AG09319 (cell line): ENCODE measurements at regions not wholly inside any gene's neighbourhood (a gene's known extent, or its start where the extent isn't known, plus 50 kb on each side); places are given as distances from the start of the nearest gene placed in this dataset.

ENCODE experiments used
- DNase-seq: peaks from one replicate; pipeline ENCODE4 v3.0.0-alpha.2; 2010; ENCODE audit warnings: low read depth; ENCODE audit errors: extremely low read depth
- CTCF ChIP-seq: IDR thresholded peaks from 2 replicates; pipeline ENCODE4 v1.5.1; 2011; ENCODE audit warnings: low read depth, mild to moderate bottlenecking, inconsistent platforms, low read length, moderate library complexity

DNA sequence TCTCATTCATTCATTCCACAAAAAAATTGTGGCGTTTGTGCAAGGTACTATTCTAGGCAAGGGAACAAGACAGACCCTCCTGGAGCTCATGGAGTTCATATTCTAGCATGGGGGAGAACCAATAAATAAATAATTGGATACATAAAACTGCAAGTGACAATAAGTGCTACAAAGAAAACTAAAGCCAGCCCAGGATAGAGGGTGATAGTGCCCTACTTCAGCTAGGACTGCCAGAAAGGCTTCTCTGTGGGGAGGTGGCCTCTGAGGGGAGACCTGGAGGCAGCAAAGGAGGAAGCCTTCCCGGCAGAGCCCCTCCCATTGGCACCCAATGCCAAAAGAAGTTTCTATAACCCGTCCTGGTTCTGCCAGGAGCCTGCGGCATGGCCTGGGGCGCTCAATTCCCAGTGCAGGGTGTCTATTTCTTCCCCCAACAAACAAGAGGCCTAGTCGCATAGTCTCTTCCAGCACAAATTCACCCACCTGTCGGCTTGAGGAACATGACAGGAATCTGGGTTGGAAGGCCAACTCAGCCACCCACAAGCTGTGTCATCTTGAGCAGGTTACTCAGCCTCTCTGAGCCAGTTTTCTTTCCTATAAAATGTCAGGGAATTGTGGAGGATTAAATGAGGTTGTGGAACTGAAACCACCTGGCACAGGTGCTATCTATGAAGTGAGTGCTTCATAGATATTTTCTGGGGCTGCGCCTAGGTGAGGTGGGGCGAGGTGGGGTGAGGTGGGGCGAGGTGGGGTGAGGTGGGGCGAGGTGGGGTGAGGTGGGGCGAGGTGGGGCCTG lies 94.3 kb downstream of the ZFP36L2 start:
- TF ChIP-seq CTCF: no peak
- no peak for DNase-seq

DNA sequence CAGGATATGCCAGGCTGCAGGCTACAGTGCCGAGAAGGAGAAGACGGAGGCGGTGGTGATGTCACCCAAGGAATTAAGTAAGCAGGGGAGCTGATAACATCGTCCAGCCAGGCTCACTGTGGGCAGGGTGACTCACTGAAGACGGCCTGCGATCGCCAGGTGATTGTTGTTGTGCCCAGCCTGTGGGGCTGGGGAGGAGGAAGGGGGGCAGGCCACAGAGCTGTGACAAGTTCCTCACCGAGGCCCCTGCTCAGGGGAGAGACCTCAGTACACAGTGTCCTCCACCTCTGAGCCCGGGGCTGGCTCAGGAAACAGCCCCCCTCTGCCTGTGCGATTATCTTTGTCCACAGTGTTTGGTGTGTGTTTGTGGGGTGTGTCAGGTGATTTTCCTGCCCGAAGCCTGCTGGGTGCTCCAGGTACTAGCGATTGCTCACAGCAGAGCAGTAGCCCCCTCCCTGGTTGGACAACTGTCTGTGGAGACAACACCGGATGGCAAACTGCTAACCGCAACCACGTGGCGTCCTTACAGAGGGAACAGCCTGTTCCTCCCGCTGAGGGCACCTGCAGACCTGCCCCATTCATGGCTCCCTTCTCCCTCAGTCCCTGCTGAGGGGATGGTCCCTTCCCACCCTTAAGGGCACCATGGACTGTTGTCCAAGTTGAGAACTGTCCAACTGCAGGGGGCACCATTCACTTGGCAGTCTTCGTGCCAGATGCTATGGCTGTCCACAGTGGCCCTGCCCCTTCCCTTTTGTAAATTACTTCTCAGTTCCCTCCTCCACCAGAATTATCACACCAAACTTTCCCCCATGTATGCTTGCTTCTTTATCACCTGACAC lies 95.1 kb downstream of the ZFP36L2 start:
- TF ChIP-seq CTCF: peak; percentile 26
- DNase-seq: peak; percentile 42

- TF ChIP-seq CTCF: no peak
Observed at GRCh38 chr2:43130548-43130875, 95.9 kb downstream of the ZFP36L2 start.

GRCh38 chr2:43129676-43130547 lies 96.5 kb downstream of the ZFP36L2 start:
- no peak for TF ChIP-seq CTCF
- DNase-seq: no peak

More at GRCh38 chr2:43130548-43130875, 95.9 kb downstream of the ZFP36L2 start:
- DNase-seq: no peak

- TF ChIP-seq CTCF: no peak
- DNase-seq: no peak
Observed at GRCh38 chr2:43128559-43128955, 97.8 kb downstream of the ZFP36L2 start.

DNA sequence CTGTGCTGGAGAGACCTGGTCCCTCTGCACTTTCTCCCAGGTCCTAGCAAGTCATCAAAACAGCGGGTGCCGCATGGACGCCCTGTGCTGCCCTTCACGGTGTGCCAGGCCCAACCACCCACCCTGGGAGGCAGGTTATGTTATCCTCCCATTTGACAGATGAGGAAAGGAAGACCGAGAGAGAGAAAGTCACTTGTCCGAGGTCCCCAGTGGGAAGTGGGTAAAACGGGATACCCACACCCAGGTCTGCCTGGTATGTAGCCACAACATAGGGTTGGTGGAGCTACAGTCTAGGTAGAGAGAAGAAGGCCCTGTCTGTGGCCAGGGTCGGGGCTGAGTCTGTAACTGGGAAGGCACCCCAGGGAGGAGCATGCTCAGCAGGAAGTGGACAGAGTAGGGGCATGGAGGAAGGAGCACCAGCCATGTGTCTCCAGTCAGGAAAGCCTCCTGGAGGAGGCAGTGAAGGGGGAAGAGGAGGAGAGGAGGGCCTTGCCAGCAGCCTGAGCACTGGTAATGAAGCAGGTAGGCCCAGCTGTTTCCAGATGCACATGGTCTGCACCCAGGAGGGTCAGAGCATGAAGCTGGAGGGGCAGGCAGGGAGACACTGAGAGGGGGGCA lies 98.4 kb downstream of the ZFP36L2 start:
- DNase-seq: no peak
- no peak for TF ChIP-seq CTCF
